Activated T-helper 9 cell treated with anti-CD3 and anti-CD28 coated beads, Interleukin-2, amount 50 U/mL, for 16 hours (primary cell): ENCODE measurements at regions not wholly inside any gene's neighbourhood (a gene's known extent, or its start where the extent isn't known, plus 50 kb on each side); places are given as distances from the start of the nearest gene placed in this dataset.
"Not testable (repeated sequence)": the region's sequence is repeated elsewhere in the genome, so short reads cannot be mapped to it uniquely, and the experiment has no call there.

ENCODE experiments used
- DNase-seq: peaks from one replicate; pipeline ENCODE4 v3.0.0-alpha.2; 2020; ENCODE audit warnings: low read depth

DNA sequence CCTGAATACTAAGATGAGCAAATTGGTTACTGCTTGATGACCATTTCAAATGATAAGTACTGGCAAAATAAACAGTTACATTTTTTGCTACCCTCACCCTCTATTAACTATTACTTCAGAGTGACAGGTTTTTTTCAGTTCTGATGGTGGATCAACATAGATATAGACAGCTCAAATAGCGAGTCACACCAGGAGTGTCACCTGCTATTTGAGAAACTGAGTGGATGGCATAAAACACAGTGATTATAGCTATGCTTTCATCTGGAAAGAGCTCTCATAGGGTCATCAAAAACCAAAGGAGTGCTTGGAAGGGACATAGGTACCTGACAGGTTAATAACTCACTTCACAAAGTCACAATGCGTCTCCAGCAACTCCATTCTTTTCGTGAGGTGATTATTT is 244.5 kb upstream of the C9orf72 start:
- DNase-seq, result no peak

DNA sequence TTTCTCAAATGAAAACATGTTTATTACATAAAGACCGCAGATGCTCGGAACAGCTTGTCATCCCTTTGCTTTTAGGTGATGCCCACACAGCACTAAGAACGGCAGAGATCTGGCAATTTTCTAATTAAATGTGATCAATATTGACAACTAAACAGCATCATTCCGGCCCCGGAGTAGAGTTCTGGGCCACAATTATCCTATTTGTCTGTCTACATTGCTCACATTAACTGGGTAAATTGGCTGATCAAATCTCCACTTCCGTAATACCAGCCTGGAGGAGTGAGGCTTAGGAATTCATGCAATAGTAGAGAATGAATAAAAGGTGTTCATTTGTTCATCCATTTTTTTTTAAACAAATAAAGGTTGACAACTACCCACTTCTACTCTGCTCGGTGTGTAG is 245.1 kb upstream of the C9orf72 start:
- no peak for DNase-seq

DNA sequence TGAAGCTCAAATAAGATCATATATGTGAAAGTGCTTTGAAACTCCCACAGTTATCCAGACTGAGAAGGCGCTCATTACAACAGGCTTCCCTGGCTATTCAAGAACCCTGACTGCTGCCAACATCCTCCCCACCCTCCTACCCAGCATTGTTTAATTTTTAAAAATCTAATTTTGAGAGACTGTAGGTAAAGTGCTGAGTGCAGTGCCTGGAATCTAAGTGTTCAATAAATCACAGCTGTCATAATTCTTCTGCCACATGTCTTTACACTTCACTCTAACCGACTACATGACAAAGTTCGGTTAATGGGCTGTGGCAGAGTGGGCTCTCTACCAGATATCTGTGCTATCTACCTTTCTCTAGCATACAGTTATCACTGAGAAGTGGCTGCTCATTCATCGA is 255.6 kb upstream of the C9orf72 start:
- DNase-seq, result no peak

DNA sequence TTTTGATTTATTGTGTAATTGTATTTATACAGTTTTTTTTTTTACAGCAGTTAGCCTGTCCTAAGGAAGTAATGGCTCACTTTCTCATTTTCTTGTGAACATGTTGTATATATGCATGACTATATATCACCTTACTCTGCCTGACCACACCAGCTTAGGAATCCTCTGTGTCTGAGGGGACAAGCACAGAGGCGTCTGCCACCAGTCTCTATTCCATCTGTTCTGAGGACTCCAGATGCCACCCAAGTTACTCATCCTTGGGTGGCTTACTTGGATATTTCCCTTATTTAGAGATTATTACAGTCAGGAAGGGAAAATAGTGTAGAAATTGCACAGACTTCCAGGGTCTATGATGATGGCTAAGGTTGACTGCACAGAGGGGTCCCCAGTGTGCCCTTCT is 256.3 kb upstream of the C9orf72 start:
- no peak for DNase-seq

DNA sequence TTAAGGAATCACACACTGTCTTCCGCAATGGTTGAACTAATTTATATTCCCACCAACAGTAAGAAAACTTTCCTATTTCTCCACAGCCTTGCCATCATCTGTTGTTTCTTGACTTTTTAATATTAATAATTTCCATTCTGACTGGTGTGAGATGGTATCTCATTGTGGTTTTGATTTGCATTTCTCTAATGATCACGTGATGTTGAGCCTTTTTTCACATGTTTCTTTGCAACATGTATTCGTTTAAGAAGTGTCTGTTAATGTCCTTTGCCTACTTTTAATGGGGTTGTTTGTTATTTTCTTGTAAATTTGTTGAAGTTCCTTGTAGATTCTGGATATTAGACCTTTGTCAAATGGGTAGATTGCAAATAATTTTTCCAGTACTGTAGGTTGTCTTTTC is 258.8 kb upstream of the C9orf72 start:
- not testable (repeated sequence) for DNase-seq

DNA sequence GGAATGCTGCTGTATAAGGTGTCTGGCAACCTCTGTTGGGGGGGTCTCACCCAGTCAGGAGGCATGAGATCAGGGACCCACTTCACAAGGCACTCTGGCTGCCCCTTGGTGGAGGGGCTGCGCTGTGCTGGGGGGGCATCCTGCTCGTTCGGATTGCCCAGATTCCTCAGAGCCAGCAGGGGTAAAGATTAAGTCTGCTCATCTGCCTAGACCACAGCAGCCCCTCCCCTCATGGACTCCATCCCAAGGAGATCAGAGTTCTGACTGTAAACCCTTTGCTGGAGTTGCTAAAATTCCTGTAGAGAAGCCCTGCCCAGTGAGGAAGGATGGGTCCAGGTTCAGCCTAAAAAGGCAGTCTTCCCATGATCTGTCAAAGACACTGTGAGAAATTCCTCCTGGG is 262.0 kb upstream of the C9orf72 start:
- DNase-seq, result no peak

DNA sequence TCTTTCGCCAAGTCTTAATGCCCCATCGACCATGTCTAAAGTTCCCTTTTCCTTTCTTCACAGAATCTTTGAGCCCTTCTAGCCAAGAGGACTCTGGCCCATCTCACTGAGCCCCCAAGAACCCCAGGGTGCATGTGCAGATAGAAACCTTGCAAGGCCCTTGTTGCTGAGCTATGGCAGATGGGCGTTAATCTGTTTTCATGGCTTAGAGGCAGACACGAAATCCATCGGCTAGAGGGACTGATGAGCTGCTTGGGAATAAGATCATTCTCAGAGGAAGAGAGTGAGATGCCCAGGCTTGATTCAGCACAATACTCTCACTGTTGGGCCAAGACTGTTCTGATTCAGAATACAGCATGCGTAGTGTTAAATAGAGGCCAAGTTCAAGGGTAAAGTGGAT is 262.5 kb upstream of the C9orf72 start:
- DNase-seq, result no peak

DNA sequence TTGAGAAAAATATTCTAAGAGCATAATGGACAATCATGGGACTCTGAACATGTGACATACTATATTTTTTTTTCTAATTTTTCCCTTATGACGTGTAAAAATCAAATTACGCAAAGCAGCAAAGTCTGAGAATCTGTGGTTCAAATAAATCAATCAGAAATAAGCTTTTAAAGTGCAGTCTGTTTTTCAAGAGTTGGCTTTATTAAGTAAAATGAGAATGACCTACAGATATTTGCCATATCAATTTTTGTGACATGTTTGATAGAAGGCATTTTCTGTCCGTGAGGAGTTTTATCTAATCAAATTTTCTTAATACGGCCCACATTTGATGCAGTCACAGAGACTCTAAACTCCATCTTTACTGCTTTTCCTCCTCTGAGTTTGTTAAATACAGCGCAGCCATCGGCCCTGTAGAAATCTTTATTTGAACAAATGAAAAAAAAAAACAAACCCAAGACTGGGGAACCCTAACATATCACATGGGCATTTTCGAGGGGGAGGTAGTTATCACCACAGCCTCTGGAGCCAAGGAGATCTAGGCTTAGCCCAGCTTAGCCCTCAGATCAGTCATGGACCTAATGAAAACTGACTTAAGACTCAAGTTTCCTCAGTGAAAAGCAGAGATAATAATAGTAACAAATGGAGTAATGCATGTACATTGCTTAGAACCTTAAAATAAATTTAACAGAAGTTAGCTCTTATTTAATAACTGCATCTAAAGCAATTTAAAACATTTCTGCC is 263.6 kb upstream of the C9orf72 start:
- no peak for DNase-seq

DNA sequence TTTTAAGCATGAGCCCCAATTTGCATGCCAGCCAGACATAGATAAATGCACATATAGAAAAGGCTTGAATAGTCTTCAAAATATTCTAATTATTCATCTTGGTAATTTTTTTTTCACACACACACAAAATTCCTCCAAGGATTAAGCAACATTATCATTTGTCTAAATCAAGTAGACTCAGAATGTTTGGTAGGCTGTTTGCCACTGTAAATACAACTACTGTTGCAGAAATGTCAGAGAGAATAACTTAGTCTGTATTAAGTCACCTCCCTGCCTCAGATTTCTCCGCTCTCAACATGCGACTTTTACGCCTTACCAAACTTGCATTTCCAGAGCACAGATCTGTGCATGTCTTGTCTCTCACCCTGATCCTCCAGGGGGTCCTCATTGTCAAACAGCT is 265.6 kb upstream of the C9orf72 start:
- no peak for DNase-seq

DNA sequence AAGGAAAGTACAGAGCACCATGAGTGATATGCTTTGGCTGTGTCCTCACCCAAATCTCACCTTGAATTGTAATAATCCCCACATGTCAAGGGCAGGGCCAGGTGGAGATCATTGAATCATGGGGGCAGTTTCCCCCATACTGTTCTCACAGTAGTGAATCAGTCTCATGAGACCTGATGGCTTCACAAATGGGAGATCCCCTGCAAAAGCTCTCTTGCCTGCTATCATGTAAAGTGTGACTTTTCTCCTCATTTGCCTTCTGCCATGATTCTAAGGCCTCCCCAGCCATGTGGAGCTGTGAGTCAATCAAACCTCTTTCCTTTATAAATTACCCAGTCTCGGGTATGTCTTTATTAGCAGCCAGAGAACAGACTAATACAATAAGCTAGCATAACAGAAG is 266.5 kb upstream of the C9orf72 start:
- DNase-seq, result not testable (repeated sequence)

DNA sequence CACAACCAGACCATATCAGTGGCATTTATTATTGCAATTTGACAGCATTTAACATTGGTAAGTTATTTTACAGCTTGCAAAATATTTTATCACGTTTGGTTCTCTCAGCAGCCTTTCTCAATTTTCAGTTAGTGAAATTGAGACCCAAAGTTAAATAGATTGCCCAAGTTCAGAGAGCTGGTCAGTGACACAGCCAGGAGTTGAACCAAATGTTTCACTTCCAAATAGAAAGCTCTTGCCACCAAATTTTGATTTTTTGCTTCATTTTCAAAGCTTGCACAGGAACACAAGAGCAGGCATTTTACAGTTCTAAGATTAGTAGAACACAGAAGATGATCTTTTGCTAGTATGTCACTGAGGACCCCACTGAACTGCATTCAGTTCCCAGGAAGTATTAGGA is 271.5 kb upstream of the C9orf72 start:
- no peak for DNase-seq

DNA sequence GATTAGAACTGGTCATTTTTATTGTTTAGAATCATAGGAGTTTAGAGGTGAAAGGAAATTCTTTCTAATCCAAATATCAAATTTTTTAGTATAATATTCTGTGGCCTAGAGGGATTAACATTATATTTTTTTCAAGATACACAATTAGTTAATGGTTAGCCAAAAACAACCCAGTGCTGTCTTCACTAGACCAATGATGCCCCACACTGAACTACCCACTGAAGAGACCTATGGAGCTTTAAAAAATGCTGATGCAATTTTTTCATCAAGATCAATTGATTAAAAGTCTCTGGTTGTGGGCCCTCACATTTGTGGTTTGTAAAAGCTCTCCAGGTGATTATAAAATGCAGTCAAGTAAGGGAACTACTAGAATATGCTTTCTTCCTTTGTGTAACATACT is 274.1 kb upstream of the C9orf72 start:
- DNase-seq, result no peak

DNA sequence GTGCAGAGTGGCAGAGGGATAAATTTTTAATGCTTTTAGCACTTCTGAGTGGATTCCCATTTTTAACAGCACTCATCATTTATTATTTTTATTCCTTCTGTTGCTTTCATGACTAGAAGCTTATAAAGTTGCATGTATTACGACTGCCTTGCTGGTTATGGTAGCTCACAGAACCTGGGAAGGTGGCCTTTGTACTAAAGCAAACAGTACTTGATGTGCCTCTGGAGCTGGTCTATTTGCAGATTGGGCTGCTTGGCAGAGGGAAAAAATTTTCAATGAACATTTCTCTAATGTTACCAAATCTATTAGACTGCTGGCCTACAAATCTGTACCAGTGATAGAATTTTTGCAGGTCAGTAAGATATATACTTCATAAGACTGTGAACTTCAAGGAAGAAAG is 274.5 kb upstream of the C9orf72 start:
- DNase-seq, result no peak

DNA sequence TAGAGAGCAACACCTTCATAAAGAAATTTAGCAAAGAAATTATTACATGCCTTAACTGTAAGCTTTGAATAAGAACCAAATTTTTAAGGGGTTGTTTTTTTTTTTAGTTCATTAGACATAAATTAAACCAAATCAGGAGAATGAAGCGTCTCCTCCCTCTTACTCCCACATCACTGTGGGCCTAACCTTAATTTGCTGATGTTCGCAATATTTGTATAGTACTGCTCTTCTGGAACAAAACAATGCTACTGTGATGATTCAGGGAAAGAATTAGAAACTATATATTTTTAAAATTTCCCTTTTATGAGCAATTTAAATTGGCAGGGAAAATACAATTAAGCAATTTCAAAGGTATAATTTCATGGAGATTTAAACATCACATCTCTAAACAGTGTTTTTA is 275.0 kb upstream of the C9orf72 start:
- DNase-seq, result no peak

DNA sequence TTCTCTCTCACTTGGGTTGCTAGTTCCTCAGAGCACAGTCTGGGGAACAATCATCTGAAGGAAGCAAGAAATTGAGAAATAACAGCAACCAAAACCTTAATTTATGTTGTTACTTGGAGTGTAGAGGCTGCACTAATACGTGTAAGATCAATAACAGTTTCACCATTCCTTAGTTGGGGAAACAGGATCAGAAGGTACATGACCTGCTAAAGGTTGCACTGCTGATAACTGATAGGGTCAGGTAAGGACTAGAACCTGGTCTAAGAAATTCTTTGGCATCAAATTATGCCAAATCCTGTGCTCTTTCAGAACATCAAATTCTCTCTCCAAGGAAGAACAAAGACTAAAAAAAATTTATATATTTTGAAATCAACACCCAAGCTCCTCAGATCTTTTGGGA is 278.6 kb upstream of the C9orf72 start:
- no peak for DNase-seq

DNA sequence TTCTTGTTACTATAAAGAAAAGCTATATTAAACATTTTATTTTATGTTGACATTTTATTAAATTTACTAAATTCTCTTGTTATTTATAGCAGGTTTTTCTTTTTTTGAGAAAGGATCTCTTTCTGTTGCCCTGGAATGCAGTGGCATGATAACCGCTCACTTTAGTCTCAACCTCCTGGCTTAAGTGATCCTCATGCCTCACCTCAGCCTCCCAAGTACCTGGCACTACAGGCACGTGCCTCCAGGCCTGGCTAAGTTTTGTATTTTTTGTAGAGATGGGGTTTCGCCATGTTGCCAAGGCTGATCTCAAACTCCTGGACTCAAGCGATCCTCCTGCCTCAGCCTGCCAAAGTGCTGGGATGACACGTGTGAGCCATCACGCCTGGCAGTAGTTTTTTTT is 280.2 kb upstream of the C9orf72 start:
- no peak for DNase-seq

DNA sequence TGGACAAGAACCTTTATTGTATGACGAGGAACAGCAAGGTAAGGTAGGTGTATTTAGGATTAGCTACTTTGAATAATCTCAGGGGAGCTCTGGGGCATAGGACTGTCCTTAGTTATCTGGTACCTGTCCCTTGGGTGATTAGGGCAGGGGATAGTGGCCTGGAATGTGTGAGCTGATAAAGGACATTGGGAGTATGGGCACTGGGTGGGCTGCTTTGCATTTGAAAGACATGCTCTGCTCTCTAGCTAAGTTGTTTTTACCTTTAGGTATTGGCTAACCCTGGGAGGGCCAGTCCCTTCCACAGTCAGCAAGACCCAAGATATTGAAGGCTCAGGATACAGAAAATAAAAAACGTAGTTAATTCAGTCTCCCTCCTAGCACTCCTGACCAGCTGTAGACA is 282.8 kb upstream of the C9orf72 start:
- DNase-seq, result no peak

DNA sequence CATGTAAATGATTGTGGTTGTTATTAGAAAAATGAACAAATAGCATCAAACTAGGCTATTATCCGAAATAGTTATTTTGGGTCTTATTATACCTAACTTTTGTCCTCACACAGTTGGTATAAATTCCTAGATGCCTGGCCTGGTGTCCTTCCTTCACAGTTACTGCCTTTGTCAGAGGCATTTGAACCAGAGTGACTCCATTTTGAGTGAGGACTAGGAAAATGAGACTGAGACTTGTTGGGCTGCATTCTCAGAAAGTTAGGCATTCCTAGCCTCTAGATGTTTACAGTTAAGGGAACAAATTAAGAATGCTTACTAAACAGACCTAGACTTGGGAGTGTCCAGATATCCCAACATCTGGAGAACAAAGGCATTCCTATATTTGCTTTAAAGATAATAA is 283.5 kb upstream of the C9orf72 start:
- no peak for DNase-seq

DNA sequence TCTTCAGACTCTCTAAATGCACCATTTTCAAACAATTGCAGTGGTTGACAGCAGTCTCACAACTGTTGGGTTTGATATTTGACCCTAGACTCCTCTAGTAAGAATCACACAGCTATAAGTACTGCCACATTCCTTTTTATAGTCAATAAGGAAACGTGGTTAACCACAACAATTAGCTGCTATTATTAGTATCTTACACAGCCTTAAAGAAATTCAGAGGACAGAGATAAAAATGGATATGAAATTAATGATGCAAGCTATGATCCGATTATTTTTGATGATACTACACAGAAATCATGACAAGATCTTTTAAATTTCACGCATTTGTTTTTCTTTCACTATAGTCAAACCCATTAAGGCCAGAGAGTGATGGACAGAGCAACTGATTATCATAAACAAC is 288.6 kb upstream of the C9orf72 start:
- no peak for DNase-seq

DNA sequence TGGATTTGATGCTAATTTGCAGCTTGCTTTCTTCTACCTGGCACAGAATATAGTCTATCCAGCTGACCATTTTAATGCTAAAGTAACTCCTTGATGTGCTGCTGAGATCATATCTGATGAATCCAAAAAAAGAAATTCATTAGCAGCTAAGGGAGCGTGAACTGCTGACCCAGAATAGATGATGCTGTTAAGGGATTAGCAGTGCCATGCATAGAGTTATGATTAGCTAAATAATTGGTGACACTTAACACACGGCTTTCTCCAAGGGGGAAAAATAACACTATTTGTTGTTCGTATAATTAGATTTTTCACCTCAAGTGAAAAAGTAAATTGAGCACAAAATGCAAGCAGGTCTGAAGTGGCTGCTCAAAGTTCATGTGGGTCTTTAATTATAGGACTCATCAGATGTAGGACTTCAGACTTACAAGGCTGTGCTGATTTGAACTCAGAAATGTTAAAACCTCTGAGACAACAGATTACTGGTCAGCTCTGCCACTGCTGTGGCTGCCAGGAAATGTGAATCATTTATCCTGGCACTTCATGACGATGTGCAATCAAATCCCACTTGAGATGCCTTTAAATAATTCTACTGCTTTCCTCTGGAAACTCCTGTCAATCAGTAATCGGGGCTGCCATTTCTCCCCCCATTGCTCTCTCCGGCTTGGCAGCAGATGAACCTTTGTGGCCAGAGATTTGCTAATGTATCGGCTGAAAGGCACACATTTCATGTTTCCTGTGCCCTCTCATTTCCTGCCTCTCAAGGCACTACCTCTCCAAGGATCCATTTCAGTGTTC is 291.6 kb upstream of the C9orf72 start:
- DNase-seq, result no peak

DNA sequence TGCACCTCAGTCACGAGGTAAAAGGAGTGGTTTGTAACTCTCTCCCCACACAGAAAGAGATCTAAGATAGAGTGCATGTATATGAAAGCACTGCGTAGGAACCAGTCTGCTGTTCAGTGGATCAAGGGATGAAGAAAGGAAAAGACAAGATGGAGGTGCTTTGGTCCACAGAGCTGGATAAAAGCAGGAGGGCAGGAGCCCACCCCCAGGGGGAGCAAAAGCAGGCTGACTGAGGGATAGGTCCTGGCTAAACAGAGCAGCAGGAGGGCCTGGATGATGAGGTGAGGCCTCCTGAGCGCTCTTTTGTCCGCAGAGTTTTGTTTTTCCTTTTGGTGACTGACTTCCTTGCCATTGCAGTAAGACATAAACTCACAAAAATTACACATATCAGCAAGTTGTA is 293.5 kb upstream of the C9orf72 start:
- no peak for DNase-seq

DNA sequence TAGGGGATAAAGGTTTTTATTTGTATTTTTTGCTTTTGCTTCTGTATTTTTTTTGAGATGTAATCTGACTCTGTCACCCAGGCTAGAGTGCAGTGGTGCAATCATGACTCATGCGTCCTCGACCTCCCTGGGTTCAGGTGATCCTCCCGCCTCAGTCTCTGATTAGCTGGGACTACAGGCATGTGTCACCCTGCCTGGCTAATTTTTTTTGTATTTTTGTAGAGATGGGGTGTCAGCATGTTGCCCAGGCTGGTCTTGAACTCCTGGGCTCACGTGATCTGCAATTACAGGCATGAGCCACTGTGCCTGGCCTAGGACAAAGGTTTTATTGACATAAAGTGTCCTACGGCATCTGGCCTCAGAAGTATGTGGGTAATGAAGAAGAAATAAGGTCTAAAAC is 297.1 kb upstream of the C9orf72 start:
- DNase-seq, result no peak

DNA sequence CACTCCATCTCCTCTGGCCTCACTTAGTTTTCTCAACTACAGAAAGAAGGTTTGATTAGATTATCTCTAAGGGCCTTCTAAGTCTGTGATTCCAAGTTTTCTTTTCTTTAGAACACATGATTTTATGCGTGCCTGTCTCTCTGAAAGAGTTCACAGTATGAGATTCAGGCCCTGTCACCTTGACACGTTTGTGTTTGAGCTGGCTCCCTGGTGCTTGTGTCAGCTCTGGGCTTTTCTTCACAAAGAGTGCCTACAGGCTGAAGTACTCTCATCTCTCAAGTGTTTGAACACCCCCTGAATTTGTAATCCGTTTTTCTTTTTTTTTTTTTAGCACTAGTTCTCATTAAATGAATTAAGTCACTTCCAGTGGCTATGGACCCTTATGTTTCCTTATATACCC is 306.9 kb upstream of the C9orf72 start:
- DNase-seq, result no peak

DNA sequence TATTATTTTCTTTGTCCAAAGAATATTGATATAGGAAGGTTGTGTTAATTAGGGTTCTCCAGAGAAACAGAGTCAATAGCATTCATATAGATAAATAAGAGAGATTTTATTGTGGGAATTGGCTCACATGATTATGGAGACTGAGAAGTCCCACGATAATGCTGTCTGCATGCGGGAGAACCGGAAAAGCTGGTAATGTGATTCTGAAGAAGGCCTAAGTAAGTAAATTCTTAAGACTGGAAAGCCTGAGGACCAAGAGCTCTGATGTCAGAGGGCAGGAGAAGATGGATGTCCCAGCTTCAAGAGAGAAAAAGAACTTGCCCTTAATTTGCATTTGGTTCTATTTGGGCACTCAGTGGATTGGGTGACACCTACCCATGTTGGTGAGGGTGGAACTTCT is 307.4 kb upstream of the C9orf72 start:
- DNase-seq, result no peak
